Nucleus accumbens (tissue), 56 donors: ENCODE measurements at regions not wholly inside any gene's neighbourhood (a gene's known extent, or its start where the extent isn't known, plus 50 kb on each side); places are given as distances from the start of the nearest gene placed in this dataset.
"Not testable (repeated sequence)": the region's sequence is repeated elsewhere in the genome, so short reads cannot be mapped to it uniquely, and the experiment has no call there.

Experiments
- DNase-seq, 56 donors: peaks; one replicate each; lab custom pipeline; 2025; lab: John Stamatoyannopoulos, UW

DNA sequence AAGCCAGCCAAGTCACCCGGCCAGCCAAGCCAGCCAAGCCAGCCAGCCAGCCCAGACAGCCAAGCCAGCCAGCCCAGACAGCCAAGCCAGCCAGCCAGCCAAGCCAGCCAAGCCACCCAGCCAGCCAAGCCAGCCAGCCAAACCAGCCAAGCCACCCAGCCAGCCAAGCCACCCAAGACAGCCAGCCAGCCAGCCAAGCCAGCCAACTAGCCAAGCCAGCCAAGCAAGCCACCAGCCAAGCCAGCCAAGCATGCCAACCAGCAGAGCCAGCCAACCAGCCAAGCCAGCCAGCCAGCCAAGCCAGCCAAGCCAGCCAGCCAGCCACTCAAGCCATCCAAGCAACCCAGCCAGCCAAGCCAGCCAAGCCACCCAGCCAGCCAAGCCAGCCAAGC, 323.1 kb upstream of the PLGLB2 start:
- not testable (repeated sequence) for DNase-seq

DNA sequence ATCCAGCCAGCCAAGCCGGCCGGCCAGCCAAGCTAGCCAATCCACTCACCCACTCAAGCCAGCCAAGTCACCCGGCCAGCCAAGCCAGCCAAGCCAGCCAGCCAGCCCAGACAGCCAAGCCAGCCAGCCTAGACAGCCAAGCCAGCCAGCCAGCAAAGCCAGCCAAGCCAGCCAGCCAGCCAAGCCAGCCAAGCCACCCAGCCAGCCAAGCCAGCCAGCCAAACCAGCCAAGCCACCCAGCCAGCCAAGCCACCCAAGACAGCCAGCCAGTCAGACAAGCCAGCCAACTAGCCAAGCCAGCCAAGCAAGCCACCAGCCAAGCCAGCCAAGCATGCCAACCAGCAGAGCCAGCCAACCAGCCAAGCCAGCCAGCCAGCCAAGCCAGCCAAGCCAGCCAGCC, 322.7 kb upstream of the PLGLB2 start:
- not testable (repeated sequence) for DNase-seq

DNA sequence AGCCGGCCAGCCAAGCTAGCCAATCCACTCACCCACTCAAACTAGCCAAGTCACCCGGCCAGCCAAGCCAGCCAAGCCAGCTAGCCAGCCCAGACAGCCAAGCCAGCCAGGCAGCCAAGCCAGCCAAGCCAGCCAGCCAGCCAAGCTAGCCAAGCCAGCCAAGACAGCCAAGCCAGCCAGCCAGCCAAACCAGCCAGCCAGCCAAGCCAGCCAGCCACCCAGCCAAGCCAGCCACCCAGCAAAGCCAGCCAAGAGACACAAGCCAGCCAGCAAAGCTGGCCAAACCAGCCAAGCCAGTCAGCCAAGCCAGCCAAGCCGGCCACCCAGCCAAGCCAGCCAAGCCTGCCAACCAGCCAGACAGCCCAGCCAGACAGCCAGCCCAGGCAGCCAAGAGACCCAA, 322.2 kb upstream of the PLGLB2 start:
- DNase-seq, result not testable (repeated sequence)

DNA sequence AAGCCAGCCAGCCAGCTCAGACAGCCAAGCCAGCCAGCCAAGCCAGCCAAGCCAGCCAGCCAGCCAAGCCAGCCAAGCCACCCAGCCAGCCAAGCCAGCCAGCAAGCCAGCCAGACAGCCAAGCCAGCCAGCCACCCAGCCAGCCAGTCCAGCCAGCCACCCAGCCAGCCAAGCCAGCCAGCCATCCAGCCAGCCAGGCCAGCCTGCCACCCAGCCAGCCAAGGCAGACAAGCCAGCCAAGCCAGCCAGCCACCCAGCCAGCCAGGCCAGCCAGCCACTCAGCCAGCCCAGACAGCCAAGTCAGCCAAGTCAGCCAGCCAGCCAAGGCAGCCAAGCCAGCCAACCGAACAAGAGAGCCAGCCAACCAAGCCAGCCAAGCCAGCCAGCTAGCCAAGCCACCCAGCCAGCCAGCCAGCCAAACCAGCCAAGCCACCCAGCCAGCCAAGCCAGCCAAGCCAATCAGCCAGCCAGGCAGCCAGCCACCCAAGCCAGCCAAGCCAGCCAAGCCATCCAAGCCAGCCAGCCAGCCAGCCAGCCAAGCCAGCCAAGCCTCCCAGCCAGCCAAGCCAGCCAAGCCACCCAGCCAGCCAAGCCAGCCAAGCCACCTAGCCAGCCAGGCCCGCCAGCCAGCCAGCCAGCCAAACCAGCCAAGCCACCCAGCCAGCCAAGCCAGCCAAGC, 319.3 kb upstream of the PLGLB2 start:
- not testable (repeated sequence) for DNase-seq

DNA sequence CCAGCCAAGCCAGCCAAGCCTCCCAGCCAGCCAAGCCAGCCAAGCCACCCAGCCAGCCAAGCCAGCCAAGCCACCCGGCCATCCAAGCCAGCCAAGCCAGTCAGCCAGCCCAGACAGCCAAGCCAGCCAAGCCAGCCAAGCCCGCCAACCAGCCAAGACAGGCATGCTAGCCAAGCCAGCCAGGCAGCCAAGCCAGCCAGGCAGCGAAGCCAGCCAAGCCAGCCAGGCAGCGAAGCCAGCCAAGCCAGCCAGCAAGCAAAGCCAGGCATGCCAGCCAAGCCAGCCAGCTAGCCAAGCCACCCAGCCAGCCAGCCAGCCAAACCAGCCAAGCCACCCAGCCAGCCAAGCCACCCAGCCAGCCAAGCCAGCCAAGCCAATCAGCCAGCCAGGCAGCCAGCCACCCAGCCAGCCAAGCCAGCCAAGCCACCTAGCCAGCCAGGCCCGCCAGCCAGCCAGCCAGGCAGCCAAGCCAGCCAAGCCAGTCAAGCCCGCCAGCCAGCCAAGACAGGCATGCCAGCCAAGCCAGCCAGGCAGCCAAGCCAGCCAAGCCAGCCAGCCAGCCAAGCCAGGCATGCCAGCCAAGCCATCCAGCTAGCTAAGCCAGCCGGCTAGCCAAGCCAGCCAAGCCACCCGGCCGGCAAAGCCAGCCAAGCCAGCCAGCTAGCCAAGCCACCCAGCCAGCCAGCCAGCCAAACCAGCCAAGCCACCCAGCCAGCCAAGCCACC, 318.5 kb upstream of the PLGLB2 start:
- not testable (repeated sequence) for DNase-seq

DNA sequence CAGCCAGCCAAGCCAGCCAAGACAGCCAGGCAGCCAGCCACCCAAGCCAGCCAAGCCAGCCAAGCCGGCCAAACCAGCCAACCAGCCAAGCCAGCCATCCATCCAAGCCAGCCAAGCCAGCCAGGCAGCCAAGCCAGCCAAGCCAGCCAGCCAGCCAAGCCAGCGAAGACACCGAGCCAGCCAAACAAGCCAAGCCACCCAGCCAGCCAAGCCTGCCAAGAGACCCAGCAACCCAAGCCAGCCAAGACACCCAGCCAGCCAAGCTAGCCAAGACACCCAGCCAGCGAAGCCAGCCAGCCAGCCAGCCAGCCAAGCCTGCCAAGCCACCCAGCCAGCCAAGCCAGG, 318.0 kb upstream of the PLGLB2 start:
- not testable (repeated sequence) for DNase-seq

DNA sequence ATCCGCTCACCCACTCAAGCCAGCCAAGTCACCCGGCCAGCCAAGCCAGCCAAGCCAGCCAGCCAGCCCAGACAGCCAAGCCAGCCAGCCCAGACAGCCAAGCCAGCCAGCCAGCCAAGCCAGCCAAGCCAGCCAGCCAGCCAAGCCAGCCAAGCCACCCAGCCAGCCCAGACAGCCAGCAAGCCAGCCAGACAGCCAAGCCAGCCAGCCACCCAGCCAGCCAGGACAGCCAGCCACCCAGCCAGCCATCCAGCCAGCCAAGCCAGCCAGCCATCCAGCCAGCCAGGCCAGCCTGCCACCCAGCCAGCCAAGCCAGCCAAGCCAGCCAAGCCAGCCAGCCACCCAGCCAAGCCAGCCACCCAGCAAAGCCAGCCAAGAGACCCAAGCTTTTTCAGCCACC, 316.8 kb upstream of the PLGLB2 start:
- not testable (repeated sequence) for DNase-seq

DNA sequence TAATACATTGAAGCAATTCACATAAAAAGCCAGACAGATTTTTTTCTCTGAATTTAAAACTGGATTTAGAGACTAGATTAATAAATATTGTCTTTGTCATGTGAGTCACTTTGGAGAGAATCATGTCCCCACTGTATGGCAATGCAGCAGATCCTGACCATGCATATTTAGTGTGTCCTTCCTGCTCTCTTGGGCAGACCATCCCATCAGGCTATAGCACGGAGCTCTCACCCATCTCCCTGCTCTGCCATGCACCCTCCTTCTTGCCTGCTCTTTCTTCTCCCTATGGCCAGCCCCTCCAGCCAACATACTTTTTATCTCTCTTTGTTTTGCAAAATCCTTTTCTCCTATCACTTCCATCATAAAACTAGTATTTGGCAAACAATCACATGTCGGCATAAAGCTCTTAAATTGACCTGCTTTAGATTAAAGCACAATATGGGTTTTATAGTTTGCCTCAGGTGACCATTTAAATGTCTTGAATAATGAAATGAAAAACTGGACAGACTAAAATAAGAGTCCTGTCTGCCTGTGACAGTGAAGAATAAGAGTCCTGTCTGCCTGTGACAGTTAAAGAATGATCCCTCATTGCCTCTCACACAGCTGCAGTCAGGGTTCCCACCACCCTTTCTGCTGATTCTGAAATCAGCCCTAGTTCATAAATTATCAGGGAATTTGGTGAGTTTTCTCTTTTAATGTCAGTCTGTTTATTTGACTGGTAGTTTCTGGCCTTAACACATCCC, 315.0 kb upstream of the PLGLB2 start:
- DNase-seq, result not testable (repeated sequence)

DNA sequence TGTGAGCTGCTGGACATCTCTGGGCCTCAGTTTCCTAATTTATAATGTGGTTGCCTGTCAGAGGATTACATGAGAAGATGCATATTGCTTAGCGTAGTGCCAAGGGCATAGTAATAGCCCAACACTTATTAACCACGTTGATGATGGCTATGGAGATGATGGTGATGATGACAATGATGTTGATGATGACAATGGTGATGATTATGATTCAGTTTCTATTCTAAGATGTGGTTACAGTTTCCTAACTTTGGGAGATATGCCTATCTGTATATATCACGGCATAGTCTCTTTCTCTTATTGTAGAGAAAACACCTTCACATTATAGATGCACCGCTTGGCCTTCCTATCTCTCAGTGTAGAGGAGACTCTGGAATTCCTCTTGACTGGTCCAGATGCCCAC, 311.9 kb upstream of the PLGLB2 start:
- not testable (repeated sequence) for DNase-seq

DNA sequence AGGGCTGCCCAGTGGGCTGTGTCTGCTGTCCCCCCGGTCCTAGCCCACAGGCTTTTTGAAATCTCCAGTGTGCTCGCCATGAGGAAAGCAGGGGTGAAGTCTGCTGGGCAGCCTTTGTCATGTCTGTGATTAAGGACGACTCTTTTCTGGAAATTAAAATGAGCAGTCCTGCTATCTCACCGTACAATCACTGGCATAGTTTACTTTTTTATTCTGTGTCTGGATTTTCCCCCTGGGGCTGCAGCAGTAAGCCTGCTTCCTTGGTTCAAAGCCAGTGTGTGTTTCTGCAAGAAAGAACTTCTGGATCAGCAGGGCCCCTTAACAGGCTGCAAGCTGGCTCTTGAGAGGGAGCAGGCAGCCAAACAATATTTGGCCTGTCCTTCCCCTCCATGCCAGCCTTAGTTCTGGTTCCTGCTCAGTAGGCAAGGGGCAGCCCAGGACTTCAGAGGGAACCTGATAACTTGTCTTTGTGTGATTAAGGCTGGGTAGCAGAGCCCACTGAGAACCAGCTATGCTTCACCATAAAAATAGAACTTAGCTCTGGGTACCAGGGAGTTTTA, 310.1 kb upstream of the PLGLB2 start:
- not testable (repeated sequence) for DNase-seq

DNA sequence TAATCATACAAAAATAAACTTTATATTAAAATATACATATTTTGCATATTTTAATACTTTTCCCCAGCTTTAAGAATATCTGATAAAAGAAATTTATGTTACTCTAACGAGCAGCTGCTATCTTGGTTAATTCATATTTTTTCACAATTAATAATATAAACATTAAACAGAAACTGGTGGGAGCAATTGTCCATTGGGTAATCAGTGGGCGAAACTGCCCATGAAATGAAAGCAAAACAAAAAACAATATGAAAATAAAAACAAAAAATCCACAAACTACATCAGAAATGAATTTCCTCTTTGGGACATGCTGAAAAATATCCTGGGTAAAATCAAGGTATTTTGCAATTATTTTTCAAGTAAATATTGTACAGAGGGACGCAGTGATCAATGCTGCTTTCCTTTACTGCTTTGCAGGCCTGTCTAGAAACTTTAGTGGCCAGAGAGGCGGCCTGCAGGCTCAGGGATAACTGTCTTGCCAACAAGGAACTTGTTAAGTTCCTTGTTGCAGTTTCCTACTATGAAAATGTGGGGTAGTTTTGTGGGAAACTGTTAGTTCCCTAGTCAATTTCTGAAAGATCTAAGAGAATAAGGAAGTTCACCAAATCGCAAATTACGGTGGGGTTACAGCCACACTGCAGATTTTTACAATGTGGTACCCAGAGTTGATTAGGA, 309.0 kb upstream of the PLGLB2 start:
- DNase-seq, result not testable (repeated sequence)

DNA sequence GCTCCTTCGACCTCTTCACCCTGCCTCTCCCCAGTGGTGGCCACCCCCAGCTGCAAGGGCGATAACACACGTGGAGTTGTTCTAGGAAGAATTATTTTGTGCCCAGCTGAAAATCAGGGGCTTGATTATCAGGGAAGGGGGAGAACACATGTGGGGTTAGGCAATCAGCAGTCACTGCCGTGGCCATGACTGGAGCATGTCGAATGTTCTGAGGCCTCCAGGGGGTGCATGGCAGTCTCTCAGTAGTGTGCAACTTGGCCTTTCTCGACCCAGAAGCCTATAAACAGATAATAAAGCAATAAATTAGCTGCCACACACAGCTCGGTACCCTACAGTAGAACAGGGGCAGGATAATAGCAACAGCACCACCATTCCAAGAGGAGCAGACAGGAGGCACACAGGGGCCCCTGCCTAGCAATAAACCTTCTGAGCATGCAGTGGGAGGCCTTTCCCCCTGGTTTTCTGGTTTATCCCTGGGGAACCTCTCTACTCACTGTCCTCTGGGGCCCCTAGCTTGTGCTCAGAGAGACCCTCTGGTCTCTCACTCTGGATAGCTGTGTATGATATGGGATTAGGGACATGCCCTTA, 308.2 kb upstream of the PLGLB2 start:
- not testable (repeated sequence) for DNase-seq

DNA sequence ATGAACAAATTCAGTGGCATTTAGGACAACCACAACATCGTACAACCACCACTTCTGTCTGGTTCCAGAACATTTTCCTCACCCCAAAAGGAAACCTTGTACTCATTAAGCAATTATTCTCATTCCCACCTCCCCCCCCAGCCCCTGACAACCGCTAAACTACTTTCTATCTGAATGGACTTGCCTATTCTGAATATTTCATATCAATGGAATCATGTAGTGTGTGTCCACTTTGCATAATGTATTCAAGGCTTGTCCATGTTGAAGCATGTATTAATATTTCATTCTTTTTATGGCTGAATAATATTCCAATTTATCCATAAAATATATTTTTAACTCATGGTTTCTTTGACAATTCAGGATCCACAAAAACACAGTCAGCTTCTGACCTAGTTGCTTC, 307.2 kb upstream of the PLGLB2 start:
- DNase-seq, result not testable (repeated sequence)

DNA sequence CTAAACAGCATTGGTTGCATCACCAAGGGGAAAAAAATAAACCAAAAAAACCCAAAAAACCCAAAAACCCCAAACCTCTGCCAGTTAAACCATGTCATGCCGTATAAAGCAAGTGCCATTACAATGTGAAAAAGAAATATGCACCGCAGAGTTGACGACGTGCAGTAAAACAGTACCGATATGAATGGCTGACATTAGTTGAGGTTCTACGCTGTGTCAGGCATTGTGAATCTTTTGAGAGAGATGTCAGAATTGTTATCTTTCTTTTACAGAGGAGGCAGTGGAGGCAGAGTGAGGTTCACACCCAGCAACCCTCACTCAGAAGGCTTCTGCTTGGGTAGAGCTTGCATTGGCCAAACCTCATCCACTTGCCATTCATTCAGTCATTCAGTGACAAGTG, 306.5 kb upstream of the PLGLB2 start:
- DNase-seq, result not testable (repeated sequence)

DNA sequence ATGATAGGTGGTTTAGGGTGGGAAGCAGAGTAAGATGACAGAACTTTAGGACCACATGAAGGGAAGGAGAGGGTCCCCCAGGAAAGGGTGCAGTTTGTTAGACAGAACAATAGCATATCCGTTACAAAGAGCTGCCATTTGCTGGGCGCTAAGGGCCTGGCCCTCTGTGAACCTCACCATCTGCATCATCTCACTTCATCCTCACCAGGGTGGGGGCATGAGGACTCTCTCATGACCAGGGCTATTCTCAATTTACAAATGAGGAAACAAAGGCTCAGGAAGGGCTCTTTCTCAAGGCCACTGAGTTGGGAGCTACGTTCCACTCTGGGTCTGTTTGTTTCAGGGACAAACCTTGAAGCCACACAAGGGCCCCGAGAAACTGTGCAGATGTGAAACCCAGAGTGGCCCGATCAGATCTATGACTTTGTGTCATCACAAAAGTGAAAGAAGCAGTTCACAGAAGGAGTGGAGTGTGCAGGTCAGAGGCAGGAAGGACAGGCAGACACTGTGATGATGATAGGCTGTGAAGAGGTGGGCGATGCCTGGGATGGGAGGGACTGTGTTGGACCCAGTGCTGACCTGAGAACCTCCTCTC, 304.8 kb upstream of the PLGLB2 start:
- not testable (repeated sequence) for DNase-seq

DNA sequence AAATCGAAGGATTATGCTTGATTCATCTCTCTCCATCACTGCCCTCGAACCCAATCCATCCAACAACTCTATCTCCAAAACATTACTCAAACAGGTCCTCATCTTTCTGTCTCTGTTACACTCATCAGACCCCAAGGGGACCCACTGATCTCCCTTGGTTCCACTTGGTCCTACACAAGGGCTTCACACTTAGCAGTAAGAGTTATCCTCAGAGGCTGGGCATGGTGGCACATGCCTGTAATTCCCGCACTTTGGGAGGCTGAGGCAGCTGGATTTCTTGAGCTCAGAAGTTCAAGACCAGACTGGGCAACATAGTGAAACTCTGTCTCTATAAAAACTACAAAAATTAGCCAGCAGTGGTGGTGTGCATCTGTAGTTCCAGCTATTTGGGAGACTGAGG, 302.9 kb upstream of the PLGLB2 start:
- not testable (repeated sequence) for DNase-seq

DNA sequence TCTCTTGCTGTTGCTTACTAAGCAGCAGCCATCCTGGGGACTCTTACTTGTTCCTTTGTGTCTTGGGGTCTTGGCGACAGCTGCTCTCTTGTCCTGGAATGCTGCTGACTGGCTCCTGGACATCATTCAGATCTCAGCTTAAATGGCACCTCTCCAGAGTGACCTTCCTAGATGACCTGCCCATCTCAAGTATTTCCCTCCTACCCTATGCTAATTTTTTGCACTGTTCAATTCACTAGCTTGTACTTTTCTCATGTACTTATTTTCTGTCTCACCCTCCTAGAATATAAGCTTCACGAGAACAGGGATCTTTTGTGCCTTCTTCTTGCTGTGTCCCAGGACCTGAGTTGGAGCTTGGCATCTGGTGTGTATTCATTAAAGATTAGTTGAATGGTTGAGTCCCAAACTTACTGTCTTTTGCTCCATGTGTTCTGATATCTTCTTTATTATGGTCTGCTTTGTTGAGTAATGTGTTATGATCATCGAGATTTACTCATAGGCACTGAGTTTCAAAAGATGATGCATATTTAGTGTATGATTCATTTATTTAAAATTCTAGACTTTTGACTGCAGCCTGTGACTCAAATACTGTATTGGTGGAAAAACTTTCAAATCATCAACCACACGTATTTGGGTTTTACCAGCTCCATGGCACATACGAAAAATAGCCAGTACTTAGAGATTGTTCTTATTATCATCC, 302.1 kb upstream of the PLGLB2 start:
- not testable (repeated sequence) for DNase-seq

DNA sequence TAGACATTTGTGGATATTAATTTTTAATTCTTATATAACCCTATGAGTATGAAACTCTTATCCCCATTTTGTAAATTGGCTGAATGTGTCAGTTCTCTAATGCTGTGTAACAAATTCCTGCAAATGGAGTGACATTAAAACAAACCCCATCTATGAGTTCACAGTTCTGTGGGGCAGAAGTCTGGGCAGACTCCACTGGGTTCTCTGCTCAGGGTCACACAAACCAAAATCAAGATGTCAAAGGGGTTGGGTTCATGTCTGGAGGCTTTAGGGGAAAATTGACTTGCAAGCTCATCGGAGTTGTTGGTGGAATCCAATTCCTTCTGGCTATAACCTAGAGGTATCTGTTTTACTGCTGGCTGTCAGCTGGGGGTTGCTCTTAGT, 301.6 kb upstream of the PLGLB2 start:
- DNase-seq, result not testable (repeated sequence)

DNA sequence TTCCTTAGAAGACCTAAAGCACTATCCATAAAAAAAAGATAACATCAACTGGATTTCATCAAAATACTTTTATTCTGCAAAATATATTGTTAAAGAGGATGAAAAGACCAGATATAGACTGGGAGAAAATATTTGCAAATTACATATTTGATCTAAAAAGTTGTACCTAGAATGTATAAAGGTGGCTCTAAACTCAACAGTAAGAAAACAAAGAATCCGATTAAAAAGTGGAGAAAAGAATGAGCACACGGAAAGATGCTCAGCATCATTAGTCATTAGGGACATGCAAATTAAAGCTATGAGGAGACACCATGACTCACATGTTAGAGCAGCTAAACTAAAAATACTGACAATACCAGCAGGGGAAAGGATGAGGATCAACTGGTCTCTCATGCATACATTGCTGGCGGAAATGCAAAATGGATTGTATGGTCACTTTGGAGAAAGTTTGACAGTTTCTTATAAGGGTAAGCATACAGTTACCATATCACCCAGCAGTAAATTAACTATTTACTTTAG, 298.4 kb upstream of the PLGLB2 start:
- not testable (repeated sequence) for DNase-seq
